GM18909 (cell line): ENCODE measurements at regions not wholly inside any gene's neighbourhood (a gene's known extent, or its start where the extent isn't known, plus 50 kb on each side); places are given as distances from the start of the nearest gene placed in this dataset.
"Not testable (repeated sequence)": the region's sequence is repeated elsewhere in the genome, so short reads cannot be mapped to it uniquely, and the experiment has no call there.

ENCODE experiments used
- ATAC-seq: cut with Tn5 transposase; IDR thresholded peaks from one replicate; pipeline ENCODE4 v1.9.1; 2021; ENCODE audit warnings: mild to moderate bottlenecking; ENCODE audit not compliant: unreplicated experiment, poor library complexity

DNA sequence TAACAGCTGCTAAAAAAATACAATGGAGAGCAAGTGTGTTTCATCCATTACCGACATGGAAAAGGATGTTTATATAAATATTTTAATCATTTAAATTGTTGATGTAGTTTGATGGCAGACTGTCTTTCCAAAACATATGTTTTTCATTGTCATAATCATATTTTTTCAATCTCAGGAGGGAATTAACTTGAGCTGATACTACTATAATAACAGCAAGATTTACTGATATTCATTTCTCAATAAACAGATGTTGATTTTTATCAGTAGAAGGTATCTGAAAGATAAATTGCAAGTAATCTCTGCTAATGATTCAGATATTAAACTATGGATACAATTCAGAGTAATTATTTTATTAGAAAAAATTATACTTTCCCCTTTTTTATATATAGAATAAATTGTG is 274.9 kb upstream of the TMEFF2 start:
- no peak for ATAC-seq

DNA sequence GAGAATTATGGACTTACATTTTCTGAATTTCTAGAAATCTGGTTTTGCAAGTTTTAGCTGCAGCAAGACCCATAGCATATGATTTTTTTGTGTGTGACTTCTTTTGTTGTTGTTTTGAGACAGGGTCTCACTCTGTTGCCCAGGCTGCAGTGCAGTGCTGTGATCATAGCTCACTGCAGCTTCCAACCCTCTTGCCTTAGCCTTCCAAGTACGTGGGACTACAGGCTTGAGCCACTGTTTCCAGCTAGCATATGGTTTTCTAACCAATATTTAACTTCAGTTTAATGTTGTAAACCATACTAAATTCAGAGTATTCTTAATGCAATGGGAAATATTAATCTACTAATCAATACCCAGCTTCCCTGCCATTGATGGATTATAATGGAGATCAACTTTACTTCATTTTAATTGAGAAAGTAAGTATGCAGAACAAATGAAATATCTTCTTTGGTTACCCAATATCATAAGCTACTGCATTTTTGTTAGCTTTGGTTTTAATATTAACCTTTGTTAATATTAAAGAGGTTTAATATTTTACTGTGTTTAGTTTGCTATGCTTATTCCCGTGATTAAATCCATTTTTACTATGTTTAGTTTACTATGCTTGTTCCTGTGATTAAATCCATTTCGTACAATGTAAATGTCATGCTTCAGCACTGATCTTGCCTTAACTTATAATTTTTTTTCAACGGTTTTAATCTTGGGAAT is 273.4 kb upstream of the TMEFF2 start:
- no peak for ATAC-seq

DNA sequence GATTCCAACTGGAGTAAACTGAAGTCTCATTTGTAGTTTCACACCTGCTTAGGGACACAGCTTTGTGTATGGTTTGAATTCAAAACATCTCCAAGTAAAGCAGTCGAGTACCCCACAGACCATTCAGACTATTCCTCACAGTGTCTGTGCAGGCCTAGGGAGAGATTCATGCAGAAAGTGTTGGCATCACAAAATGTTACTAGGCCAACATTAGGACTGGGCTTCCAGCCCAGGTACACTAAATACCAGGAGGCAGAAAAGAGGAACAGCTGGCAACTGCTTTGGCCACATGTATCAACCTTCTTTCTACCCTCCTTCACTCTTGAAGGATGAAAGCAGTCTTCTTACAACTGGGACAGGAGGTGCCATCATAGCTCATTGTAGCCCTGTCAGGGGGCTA is 270.4 kb upstream of the TMEFF2 start:
- ATAC-seq: no peak

DNA sequence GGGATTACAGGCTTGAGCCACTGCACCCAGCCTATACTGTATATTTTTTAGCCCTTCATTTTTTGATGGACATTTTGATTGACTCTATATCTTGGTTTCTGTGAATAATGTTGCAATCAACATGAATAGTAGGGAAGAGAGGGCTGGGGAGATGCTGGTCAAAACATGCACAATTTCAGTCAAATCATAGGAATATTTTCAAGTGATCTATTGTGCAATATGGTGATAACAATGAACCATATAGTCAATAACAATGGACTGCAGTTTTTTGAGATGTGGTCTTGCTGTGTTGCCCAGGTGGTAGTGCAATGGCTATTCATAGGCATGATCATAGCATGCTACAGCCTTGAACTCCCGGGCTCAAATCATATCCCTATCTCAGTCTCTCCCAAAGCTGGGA is 264.7 kb upstream of the TMEFF2 start:
- ATAC-seq: no peak

DNA sequence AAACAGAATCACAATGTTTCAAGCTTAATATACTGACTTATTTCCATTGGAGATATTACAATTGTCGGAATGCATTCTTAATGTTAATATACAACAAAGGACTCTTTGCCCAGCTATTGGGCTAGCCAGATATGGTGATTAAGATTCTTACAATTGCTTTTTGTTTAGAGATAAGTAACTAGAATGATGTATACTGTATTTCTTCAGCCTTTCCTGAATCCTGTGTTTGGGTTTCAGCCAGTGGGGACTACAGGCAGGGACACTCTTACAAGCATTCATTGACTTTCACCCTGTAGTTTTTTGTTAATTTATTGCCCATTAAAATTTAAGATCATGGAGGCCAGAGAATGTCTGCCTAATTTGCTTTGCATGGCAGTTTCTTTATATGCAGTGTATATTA is 254.1 kb upstream of the TMEFF2 start:
- no peak for ATAC-seq

- no peak for ATAC-seq
Observed at GRCh38 chr2:192444286-192444838, 249.6 kb upstream of the TMEFF2 start.

- no peak for ATAC-seq
Observed at GRCh38 chr2:192443831-192444230, 249.1 kb upstream of the TMEFF2 start.

- ATAC-seq: no peak
Observed at GRCh38 chr2:192438239-192438638, 243.5 kb upstream of the TMEFF2 start.

GRCh38 chr2:192437653-192438052 is 242.9 kb upstream of the TMEFF2 start:
- no peak for ATAC-seq

DNA sequence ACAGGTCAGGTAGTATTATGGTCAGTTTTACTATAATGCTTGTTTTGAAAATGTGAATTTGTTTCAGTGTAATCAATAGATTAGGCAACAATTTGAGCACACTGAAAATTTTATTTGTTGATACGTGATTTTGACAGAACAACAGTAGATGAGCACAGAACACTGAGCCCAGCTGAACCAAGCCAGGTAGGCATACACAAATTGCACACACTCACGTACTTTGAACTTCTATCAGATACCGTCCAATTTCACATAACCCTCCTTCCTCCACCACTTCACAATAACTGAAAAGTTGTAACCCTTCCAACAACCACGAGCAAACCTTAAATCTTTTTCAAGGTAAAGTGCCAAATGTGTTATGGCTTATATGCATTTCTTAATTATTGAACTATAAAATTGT is 229.5 kb upstream of the TMEFF2 start:
- no peak for ATAC-seq

DNA sequence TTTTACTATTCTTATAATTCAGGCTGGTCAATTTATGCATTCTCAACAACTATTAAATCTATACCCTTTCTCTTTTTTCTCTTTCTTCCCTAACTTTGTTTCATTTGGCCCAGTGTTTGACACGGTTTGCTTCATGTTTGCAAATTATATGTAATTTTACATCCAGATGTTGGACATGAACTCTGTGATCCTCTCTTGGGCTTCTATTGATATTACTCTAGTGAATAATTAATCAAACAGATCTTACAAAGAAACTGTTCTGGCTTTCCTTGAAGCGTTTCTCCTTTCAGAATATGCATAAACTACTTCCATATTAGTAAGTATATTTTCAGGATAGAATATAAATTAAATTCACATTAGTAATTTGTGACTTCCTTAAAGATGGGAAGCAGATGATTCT is 225.1 kb upstream of the TMEFF2 start:
- ATAC-seq: no peak

- no peak for ATAC-seq
Observed at GRCh38 chr2:192416060-192416459, 221.3 kb upstream of the TMEFF2 start.

- ATAC-seq: no peak
Observed at GRCh38 chr2:192414794-192415193, 220.1 kb upstream of the TMEFF2 start.

- ATAC-seq: no peak
Observed at GRCh38 chr2:192413812-192414681, 219.3 kb upstream of the TMEFF2 start.

GRCh38 chr2:192412866-192413265 is 218.1 kb upstream of the TMEFF2 start:
- ATAC-seq: not testable (repeated sequence)

- ATAC-seq: no peak
Observed at GRCh38 chr2:192412394-192412793, 217.7 kb upstream of the TMEFF2 start.

- ATAC-seq: no peak
Observed at GRCh38 chr2:192411755-192412154, 217.0 kb upstream of the TMEFF2 start.

GRCh38 chr2:192410319-192410718 is 215.6 kb upstream of the TMEFF2 start:
- ATAC-seq: no peak

GRCh38 chr2:192407692-192408091 is 213.0 kb upstream of the TMEFF2 start:
- no peak for ATAC-seq

DNA sequence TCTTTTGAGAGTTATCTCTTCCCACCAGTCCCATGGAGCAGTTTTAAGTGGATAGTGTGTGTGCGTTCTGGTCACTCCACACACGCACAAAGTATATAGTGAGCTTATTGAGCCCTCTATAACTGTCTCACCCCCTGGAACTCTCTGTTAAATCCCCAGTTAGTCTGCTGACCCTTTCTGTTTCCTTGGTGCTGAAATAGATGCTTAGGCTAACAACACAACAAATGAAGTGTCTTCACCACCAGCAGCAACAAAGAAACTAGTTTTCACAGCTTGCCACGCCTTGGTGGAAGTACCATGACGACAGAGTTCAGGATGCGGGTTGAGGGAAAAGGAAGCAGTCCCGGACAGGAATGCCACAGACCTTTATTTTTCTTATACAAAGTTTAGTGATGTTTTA is 203.5 kb upstream of the TMEFF2 start:
- ATAC-seq: no peak

DNA sequence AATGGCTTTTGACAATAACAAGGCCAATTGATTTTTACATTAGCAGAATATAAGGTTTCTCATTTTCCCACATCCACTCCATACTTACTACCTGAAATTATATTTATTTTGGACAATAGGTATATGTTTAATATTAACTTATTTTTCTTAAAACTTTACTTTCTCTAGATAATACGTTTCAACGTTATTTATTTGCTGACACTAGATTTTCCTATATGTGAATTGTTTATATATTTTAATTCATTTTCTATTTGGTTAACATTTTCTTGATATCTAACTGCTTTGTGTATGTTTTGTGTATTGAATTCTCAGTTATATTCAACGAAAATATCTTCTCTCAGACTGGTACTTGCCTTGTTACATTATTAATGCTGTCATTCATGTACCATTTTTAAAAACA is 199.9 kb upstream of the TMEFF2 start:
- ATAC-seq: no peak
